GM23248 (cell line): ENCODE measurements at regions not wholly inside any gene's neighbourhood (a gene's known extent, or its start where the extent isn't known, plus 50 kb on each side); places are given as distances from the start of the nearest gene placed in this dataset.

ENCODE experiments used
- EZH2 ChIP-seq: fragments of 200-600 bp; sonication (generic); IDR thresholded peaks from 2 replicates; pipeline ENCODE4 v1.6.1; 2018; ENCODE audit warnings: antibody characterized with exemption, mild to moderate bottlenecking; ENCODE audit not compliant: insufficient read depth, poor library complexity, severe bottlenecking
- EZH2phosphoT487 ChIP-seq: fragments of 200-600 bp; sonication (generic); IDR thresholded peaks from 2 replicates; pipeline ENCODE4 v1.6.1; 2018; ENCODE audit warnings: antibody characterized with exemption, moderate library complexity, mild to moderate bottlenecking, low read depth; ENCODE audit not compliant: insufficient read depth

- TF ChIP-seq EZH2 = no peak
- no peak for TF ChIP-seq EZH2phosphoT487
These were observed 231.9 kb upstream of the FAT4 start for GRCh38 chr4:125082729-125083417.
